BJ (cell line): ENCODE measurements at regions not wholly inside any gene's neighbourhood (a gene's known extent, or its start where the extent isn't known, plus 50 kb on each side); places are given as distances from the start of the nearest gene placed in this dataset.

Experiments
- CTCF ChIA-PET: fragments of 350-600 bp; formaldehyde crosslinking; extraction: SDS; loops from one replicate; lab custom pipeline; 2021; ENCODE audit warnings: antibody characterized with exemption, inconsistent platforms; lab: Yijun Ruan, JAX
- POLR2A ChIA-PET: fragments of 300-600 bp; sonication (Branson Sonifier 250); formaldehyde crosslinking; extraction: SDS; loops from one replicate; lab custom pipeline; 2021; ENCODE audit warnings: antibody characterized with exemption; lab: Charles Lee
- DNase-seq: peaks from one replicate; pipeline ENCODE4 v3.0.0-alpha.2; 2011; ENCODE audit warnings: low read depth
- H3K27me3 ChIP-seq: 2 replicates; pipeline ENCODE4 v1.6.0; 2011; ENCODE audit warnings: low read length; ENCODE audit not compliant: control insufficient read depth, insufficient read depth
- H3K36me3 ChIP-seq: 2 replicates; pipeline ENCODE4 v1.5.1; 2011; ENCODE audit warnings: low read length; ENCODE audit not compliant: control insufficient read depth, insufficient read depth
- H3K4me3 ChIP-seq: 2 replicates; pipeline ENCODE4 v1.5.1; 2011; ENCODE audit warnings: low read depth, mild to moderate bottlenecking, control low read depth, low read length
- CTCF ChIP-seq: IDR thresholded peaks from 2 replicates; pipeline ENCODE4 v1.5.1; 2011; ENCODE audit warnings: low read depth, mild to moderate bottlenecking, control low read depth, inconsistent platforms, low read length, moderate library complexity; ENCODE audit not compliant: insufficient read depth

- no peak for DNase-seq
- Histone ChIP-seq H3K36me3 (no peaks in the 10 kb centered on the region), H3K27me3 (no peaks in the 10 kb centered on the region), H3K4me3 (no peak overlapping the region)
- ChIA-PET CTCF (no interaction called here), POLR2A (no interaction called here)
- no peak for TF ChIP-seq CTCF
These were observed 819.6 kb upstream of the EDIL3 start for GRCh38 chr5:85204289-85204688.

- no peak for TF ChIP-seq CTCF
- H3K36me3 ChIP-seq: no peaks in the 10 kb centered on the region
- no peaks in the 10 kb centered on the region for H3K27me3 ChIP-seq
- CTCF ChIA-PET: no interaction called here
- no peak for DNase-seq
- POLR2A ChIA-PET: no interaction called here
- no peak overlapping the region for H3K4me3 ChIP-seq
These were observed 820.8 kb upstream of the EDIL3 start for GRCh38 chr5:85205430-85205829.

GRCh38 chr5:85225388-85225787 lies 840.7 kb upstream of the EDIL3 start:
- H3K27me3 ChIP-seq: no peaks in the 10 kb centered on the region
- DNase-seq: no peak
- ChIA-PET POLR2A (no interaction called here), CTCF (no interaction called here)
- H3K4me3 ChIP-seq: no peak overlapping the region
- TF ChIP-seq CTCF: no peak
- H3K36me3 ChIP-seq: no peaks in the 10 kb centered on the region

- TF ChIP-seq CTCF: no peak
- CTCF ChIA-PET: no interaction called here
These were observed 864.5 kb upstream of the EDIL3 start for GRCh38 chr5:85249204-85249603.

GRCh38 chr5:85263125-85263524 lies 878.4 kb upstream of the EDIL3 start:
- Histone ChIP-seq H3K36me3 (no peaks in the 10 kb centered on the region), H3K4me3 (no peak overlapping the region), H3K27me3 (no peaks in the 10 kb centered on the region)
- ChIA-PET CTCF (no interaction called here), POLR2A (no interaction called here)
- DNase-seq: no peak
- TF ChIP-seq CTCF: no peak

More at GRCh38 chr5:85249204-85249603, 864.5 kb upstream of the EDIL3 start:
- no peak overlapping the region for H3K4me3 ChIP-seq
- DNase-seq: no peak
- no peaks in the 10 kb centered on the region for H3K36me3 ChIP-seq
- POLR2A ChIA-PET: no interaction called here
- H3K27me3 ChIP-seq: no peaks in the 10 kb centered on the region
